A549 (cell line): ENCODE measurements at regions not wholly inside any gene's neighbourhood (a gene's known extent, or its start where the extent isn't known, plus 50 kb on each side); places are given as distances from the start of the nearest gene placed in this dataset.
"Not testable (repeated sequence)": the region's sequence is repeated elsewhere in the genome, so short reads cannot be mapped to it uniquely, and the experiment has no call there.

Experiments
- BCL3 ChIP-seq: fragments of >200 bp; sonication (Bioruptor Twin); formaldehyde crosslinking; IDR thresholded peaks from 3 replicates; pipeline ENCODE4 v1.6.1; 2016
- BHLHE40 ChIP-seq: IDR thresholded peaks from 2 replicates; pipeline ENCODE4 v1.6.1; 2012; ENCODE audit warnings: low read depth, low read length, inconsistent platforms
- CTCF ChIP-seq: fragments of >200 bp; sonication (Bioruptor Twin); formaldehyde crosslinking; IDR thresholded peaks from 3 replicates; pipeline ENCODE4 v1.5.1; 2016
- ELK1 ChIP-seq: fragments of 150-350 bp; IDR thresholded peaks from 2 replicates; pipeline ENCODE4 v1.6.1; 2014; ENCODE audit warnings: low read depth, mild to moderate bottlenecking, low read length
- EP300 ChIP-seq, 2 experiments: fragments of >200 bp; sonication (Bioruptor Twin); formaldehyde crosslinking; IDR thresholded peaks; 2 replicates in 1 of 2; 3 replicates in 1 of 2; pipeline ENCODE4 v1.6.1; 2016 to 2017
- ESRRA ChIP-seq: fragments of 150-350 bp; IDR thresholded peaks from 2 replicates; pipeline ENCODE4 v1.6.1; 2014; ENCODE audit warnings: mild to moderate bottlenecking, low read length, borderline replicate concordance
- KDM5A ChIP-seq: fragments of 200-600 bp; sonication (generic); IDR thresholded peaks from 2 replicates; pipeline ENCODE4 v1.6.1; 2016; ENCODE audit warnings: antibody characterized with exemption, mild to moderate bottlenecking
- MYC ChIP-seq: IDR thresholded peaks from 2 replicates; pipeline ENCODE4 v1.6.1; 2012; ENCODE audit warnings: mild to moderate bottlenecking, inconsistent platforms, low read length, improper control_type of control experiment, borderline replicate concordance
- NPAS2 ChIP-seq: fragments of 250-450 bp; sonication (Bioruptor Pico); IDR thresholded peaks from 2 replicates; pipeline ENCODE4 v1.8.0; 2022; ENCODE audit warnings: mild to moderate bottlenecking, moderate library complexity, borderline replicate concordance
- PBX3 ChIP-seq: IDR thresholded peaks from 2 replicates; pipeline ENCODE4 v1.6.1; 2012
- RAD21 ChIP-seq, 2 experiments: fragments of >200 bp in 1 of 2; sonication (Bioruptor Twin) in 1 of 2; formaldehyde crosslinking in 1 of 2; IDR thresholded peaks in 1 of 2; conservative IDR thresholded peaks in 1 of 2; 2 replicates in 1 of 2; 3 replicates in 1 of 2; pipeline ENCODE4 v1.6.1; 2012 to 2018; ENCODE audit warnings: inconsistent platforms in 1 of 2
- ZFP36 ChIP-seq: fragments of 450-650 bp; IDR thresholded peaks from 2 replicates; pipeline ENCODE4 v1.6.1; 2014; ENCODE audit warnings: borderline replicate concordance; ENCODE audit not compliant: partially characterized antibody

- TF ChIP-seq NPAS2; EP300 (IDR thresholded peaks at IDR 0.05); CTCF; MYC; BCL3; RAD21 (conservative IDR thresholded peaks at IDR 0.05 in 1 of 2, IDR thresholded peaks at IDR 0.05 in 1 of 2); ELK1; ZFP36; PBX3; BHLHE40; KDM5A; ESRRA: not testable (repeated sequence)
Observed at GRCh38 chr12:87194389-87194788, 834.8 kb downstream of the C12orf50 start.
